Iris pigment epithelial cell (primary cell): ENCODE measurements at regions not wholly inside any gene's neighbourhood (a gene's known extent, or its start where the extent isn't known, plus 50 kb on each side); places are given as distances from the start of the nearest gene placed in this dataset.

ENCODE experiments used
- DNase-seq: peaks from one replicate; pipeline ENCODE4 v3.0.0-alpha.2; 2011; ENCODE audit warnings: low read depth

DNA sequence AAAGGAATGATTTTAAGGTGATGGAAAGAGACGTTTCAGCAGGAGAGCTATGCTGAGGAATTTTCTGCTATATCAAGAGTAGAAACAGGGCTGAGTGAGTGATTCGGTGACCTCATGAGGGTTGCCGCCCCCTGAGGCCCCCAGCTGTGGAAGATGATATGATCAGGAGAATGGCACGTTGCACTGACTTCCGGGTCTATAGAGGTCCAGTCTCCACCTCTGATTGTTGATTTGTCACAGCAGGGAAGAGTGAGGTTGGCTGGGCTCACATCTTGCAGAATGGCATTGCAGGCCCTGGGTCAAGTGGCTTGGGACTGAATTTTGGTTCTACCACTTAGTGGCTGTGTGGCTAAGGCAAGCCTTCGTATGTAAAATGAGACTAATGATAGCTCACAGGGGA is 205.1 kb downstream of the SNX19 start:
- DNase-seq = no peak

DNA sequence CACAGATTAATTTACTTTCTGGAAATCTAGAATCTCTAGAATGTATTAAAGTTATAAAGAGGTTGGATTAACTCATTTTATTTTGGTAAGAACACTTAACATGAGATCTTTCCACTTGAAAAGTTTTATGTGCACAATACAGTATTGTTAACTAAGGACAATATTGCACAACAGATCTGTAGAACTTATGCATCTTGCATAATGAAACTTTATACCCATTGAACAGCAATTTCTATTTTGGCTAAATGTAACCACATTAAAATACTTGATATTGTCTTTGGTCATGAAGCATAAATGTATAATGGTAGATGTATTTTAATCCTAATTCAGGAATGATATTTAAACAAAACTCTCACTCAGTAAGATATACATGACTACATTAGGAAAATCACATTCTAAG is 203.8 kb downstream of the SNX19 start:
- DNase-seq = no peak

DNA sequence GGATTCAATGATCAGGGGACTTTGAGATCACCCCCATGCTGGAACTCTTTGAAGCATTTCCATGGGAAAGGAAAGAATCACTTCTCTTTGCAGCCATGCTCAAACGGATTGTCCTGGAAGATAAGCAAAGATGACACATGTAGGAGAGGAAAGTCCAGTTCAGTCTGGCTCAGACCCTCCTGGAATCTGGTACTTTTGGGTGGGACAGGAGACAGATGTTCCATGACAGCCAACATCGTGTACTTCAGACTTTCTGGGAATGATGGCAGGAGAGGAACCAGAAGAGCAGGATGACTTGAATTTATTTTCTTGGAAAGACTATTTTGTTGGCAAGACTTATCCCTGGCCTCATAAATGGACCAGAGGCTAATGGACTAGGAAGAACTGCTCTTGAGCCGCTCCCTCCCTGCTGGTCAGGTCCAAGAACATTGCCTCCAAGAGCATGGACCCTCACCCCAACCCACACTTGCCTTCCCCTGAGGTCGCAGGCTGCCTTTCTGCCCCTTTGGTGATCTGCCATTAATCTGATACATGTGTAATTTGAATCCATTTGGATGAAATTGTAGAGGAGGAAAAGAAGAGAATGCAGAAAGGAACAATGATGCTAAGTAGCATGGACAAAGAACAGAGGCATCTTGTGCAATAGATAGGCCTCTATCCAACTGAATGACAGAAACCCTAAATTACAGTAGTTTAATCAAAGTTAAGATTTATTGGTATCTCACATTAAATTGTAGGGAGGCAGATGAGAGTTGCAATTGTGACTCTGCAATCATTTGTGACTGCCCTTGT is 201.0 kb downstream of the SNX19 start:
- no peak for DNase-seq

DNA sequence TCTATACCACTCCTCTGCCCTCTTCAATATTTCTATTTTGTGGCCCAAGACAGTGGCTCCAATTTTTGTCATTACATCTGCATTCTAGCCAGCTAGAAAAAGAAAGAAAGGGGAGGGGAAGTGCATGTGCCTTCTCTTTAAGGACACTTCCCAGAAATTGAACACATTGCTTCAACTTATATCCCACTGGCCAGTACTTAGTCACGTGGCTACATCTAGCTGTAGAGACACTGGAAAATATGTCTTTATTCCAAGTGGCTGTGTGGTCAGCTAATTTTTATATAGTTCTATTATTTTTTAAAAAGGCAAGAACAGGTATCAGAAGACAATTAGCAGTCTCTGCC is 200.4 kb downstream of the SNX19 start:
- no peak for DNase-seq

DNA sequence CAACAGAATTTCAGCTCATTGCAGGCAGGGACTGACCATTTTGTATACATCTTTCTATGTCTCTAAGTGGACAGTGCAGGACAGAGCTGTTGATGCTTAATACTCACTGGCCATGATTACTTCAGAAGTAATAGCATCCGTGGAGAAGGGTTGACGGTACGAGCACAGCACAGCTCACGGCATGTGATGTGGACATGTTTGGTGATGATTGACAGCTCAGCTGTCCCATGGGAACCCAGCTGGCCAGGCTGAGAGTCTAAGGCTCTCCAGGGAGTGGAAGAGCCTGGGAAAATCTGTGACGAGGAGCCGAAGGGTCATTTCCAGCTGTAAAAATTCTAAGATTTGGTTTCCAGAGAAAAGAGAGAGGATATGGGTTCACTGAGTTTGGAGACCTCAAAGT is 198.2 kb downstream of the SNX19 start:
- no peak for DNase-seq

DNA sequence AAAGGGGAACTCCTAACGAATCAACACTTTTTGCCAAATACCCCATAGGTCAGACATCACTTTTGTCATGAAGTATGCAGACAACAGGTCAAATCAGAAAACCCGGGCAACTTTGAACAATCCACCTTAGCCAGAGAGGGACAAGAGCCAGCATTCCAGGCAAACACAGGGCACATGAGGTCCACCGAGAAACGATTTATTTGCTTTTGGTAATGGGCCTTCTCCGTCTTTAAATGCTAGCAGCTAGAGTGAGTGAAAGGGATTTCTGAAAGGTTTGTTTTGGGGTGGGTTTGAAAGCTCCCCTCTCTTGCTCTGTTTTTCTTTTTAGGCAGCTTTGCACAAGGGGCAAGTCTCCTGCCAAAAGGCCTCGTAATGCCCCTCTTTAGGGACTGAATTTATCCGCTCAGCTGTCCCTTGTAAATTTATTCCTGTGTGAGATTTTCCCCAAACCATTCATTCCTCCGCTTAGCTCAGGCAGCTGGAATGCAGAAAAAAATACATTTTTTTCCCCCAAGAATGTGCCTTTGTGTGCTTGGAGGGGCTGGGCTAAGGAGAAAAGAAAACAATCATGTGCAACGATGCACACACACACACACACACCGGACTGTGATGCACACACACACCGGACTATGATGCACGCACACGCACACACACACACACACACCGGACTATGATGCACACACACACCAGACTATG is 196.9 kb downstream of the SNX19 start:
- peak; percentile 63 for DNase-seq

DNA sequence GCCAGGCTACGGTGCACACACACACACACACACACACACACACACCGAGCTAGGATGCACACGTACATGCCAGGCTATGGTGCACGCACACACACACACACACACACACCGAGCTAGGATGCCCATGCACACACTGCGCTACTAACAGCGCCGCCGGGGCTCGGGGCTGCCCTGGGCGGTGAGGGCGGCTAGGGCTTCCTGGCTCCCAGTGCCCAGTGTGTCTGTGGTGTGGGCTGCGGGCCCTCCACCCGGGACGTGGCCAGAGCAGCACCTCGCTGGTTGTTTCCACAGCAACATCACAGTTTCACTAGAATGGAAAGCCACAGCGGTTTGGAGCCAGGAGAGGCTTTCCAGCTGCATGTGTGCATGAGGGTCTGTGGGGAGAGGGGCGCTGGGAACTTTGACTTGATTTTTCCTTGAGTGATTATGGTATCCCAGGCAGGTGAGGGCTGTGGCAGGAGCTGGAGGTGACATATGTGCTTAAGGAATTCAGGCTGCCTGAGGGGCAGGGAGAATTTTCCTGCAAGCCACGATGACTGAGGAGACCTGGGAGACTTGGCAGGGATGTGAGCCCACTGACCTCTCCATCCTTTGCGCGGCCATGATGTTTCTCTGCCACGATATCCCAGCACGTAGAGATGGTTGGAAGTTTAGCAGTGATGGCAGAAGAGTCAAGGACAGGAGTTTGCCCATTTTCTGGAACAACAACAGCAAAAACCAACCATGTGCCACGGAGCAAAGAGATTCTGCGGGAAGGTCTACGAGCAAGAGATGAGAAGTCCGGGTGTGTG is 195.9 kb downstream of the SNX19 start:
- no peak for DNase-seq

DNA sequence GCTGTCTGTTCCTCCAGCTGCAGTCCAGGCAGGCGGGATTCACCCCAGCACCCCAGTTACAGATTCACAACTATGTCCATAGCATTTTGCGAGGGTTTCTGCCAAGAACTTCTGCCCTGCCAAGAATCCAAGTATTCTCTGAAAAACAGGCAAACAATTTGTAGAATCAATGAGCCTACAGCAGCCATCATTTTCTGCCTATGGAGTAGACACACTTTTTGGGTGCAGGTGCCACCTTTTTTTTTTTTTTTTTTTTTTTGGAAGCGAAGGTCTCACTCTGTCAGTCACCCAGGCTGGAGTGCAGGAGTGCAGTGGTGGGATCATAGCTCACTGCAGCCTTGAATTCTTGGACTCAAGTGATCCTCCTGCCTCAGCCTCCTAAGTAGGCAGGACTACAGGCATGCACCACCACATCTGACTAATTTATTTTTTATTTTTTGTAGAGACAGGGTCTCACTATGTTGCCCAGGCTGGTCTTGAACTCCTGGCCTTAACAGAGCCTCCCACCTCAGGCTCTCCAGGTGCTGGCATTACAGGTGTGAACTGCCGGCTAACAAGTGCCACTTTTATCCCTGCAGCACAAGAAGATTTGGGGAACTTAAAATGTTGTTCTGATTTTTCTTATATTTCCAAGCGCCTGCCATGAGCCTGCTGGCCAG is 195.1 kb downstream of the SNX19 start:
- DNase-seq = no peak

DNA sequence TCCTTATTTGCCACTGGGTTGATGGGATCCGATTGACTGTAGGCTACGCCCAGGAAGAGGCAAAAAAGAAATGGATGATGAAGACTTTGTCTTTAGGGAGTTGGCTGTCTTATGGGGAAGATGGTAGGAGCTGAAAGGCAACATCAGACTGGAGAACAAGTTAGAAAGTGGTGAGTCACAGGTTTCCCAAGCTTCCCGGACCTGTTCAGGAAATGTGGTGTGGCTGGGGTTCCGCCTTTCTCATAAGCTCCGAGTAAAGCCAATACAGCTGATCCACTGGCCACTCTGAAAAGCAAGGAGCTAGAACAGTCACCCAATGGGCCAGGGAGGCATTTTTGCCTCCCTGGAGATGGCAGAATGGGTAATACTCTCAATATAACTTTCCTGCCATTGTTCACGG is 194.5 kb downstream of the SNX19 start:
- DNase-seq = peak; percentile 58

DNA sequence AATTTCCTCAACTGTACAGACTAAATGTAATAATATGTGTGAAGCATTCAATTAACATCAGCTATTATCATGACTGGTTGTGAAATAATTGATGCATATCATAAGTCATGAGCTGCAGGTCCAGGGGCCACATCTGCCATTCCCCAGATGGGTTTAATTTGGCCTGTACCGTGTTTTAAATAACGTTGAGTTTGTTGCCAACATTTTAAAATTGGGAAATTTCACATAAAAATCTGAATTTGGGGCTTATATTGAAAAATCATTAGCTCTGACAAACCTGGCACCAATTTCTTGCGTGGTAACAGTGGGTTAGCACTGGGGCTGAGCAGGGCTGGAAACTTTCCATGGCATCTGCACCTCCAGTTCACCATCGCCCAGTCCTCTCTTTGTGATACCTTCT is 193.9 kb downstream of the SNX19 start:
- DNase-seq = no peak

DNA sequence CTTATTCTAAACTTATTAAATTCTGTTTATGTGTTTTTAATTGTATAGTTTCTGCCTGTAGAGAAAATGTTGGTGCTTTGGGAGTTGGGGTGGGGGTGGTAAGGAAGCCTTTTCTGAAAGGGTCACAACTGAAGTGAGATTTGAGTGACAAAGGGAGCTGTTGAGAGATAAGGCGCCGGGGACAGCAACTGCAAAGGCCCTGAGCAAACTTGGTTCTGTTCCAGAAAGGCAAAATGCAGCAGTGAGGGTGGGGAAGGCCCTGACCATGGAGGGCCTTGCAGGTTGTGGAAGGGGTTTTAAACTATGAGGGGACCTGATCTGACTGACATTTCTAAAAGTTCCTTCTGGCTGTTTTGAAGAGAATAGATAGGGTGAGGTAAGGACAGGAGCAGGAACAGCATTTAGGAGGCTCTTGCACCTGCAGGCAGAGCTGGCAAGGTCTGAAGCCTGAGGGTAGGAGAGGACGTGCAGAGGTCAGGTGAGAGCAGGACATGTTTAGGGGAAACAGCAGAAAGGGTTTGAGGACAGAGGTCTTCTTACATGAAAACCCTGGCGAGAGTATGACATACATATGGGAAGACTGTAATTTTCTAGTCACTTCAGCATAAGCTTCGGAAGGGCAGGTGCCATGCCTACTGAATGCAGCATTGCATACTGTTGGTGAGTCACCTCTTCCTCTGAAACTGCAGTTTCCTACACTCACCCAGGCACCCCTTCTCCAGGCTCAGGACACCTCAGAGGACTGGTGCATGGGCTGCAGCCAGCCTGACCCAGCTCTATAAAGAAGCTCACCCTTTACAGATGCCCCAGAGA is 190.7 kb downstream of the SNX19 start:
- DNase-seq = peak; percentile 16

DNA sequence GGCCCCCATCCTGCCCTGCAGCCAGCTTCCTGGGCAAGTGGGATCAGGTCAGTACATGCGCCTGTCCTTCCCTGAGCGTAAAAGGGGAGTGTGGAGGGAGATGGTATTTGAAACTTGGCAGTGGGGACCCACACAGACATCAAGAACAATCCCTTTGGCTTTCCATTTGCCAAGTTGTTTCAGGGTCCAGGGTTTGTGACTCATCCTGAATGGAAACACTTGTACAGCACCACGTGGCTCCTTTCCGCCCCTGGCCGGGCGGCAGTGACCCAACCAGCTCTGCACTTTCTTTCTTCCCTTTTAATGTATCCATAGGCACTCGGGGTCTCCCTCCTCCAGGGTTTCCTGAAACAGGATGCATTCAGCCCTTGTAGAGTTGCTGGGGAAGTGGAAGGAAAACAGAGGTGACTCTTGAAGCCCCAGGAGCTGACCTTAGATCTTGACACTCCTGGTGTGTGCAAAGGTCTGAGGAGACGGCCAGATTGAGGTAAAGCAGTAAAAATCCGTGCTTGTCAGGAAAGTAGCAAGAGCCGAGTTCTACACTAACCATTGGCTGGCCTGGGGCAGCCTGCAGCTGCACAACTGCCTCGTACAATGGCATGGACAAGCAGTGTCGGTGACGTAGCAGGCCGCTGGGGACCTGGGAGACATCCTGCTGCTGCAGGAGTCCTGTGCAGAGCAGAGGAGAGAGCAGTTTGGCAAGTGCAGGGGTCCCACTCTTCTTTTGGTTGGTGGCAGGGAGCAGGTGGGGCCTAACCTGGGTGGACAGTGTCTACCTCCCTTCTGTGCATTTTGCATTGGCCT is 189.8 kb downstream of the SNX19 start:
- peak; percentile 39 for DNase-seq

DNA sequence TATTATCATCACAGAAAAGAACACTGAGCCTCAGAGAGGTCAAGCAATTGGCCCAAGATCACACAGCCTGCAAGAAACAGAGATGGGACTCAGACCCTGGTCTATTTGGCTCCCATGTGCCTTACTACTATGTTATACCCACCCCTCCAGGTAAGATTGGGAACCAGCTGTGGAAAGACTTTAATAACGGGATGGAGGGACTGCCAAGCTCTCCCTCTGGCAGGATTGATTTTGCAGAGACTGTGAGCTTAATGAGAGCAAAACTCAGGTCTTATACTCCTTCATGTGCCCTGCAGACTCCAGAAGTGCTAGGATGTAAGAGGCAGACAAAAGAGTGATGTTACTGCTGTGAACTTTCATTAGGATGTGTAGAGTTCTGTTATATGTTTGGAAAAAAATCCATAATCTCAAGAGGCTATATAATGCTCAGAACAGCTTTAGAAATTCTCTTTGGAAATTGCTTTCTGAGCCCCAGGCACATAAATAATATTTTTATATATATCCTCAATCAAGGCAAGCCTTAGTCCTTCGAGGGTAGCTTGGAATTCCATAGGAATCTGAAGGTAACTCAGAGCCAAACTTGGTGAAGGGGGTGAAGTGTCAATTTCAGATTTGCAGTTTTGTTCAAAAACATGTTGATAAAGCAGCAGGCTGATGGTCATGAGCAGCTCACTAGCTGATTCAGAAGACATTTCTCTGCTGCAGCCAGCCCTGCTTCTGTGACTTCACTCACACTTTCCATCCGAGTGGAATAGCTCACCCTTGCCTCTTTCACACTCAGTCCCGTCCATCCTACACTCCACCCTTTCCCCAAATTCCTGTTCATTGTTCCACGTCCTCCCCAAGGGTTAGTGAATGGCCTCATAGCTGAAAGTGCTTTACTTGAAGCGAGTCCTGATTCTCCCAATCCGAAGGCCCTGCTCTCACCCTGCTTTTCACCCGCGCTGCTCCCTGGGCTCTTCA is 188.8 kb downstream of the SNX19 start:
- no peak for DNase-seq

DNA sequence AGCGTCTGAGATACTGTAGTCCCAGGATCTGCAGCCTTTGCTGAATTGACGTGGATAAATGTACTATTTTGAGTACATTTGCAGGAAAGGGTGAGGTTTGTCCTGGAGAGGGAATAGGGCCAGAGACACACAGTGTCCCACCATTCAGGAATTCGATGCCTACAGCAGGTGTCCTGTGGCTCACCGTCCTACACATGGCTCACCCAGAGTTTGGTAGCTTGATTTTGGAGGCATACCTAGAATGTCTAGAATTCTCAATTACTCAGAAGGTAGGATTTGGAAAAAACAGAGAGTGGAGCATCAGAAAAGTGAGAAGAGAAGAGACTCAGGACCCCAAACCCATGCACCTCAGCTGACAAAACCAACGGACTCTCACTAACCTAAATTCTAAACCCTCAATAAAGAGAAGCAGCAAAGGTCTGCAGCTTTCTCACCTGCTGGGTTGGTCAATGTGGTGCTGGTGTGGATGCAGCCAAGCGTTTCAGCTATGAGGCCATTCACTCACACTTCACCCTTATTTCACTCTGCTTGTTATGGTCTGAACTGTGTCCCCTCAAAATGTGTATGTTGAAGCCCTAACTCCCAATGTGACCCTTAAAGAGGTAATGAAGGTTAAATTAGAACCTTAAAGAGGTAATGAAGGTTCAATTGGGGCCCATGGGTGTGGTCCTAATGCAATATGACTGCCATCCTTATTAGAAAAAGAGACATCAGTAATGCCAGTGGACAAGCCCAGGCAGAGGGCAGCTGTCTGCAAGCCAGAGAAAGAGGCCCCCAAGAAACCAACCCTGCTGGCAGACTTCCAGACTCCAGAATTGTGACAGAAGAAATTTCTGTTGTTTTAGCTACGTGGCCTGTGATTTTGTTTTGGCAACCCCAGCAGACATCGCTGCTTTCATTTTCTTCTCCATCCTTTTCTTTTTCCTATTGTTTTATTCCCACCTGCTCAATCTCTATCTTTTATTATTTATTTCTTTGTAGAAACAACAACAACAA is 187.8 kb downstream of the SNX19 start:
- DNase-seq = no peak

DNA sequence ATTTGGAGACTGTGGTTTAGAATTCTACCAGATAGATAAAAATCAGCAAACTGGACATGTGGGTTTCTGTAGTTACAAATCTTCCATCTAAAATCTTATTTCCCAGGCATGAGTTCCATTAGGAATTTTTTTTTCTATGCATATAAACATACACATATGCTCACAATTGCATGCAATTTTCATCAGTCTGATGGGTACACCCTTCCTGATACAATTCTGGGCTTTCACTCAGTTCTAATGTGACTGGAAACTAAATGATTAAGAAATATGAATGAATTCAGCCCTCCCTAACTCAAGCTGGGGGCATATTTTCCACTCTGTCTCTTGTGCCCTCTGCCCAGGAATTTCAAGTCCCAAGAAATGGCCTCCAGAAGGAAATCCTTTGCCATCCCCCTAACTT is 187.1 kb downstream of the SNX19 start:
- DNase-seq = no peak

DNA sequence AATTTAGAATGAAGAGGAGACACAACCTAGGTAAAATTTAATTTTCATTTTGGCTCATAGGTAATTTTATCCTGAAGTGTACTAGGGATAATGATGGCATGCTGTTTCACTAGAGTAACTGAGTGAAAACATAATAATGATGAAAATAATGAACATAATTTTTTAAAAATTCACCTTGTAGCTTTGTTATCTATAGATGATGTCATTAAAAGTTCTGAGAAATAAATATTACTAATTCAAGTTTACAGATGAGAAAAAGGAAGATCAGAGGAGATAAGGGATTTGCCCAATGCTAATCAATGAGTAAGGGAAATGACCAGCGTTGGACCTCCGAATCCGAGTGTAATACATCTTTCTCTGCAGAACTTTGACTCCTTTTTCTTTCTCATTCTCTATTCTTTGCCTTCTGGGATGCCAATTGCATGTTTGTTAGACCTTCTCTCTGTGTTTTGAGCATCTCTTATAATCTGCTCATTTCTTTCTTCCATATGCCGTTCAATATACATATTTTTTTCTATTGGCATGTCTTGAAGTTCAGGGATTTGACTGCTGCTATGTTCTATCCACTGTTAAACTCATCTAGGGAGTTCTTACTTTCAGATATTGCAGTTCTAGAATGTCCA is 186.5 kb downstream of the SNX19 start:
- DNase-seq = no peak

DNA sequence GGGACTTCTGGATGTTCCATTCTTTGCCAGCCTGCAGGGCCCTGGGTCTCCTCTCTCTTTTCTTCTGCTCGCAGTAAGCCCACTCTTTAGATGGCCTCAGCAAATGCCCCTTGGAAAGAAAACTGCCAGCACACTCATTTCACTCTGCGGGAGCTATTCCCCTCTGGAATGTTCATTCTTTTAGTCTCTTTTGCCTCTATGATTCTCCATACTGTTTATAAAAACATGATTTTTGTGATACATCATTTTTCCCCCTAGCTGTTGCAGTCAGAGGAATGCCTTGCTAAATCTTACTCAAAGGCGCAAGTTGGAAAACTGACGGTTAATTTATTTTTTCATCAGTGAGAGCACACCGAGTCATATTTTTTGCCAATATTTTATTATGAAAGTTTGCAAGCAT is 184.9 kb downstream of the SNX19 start:
- no peak for DNase-seq

DNA sequence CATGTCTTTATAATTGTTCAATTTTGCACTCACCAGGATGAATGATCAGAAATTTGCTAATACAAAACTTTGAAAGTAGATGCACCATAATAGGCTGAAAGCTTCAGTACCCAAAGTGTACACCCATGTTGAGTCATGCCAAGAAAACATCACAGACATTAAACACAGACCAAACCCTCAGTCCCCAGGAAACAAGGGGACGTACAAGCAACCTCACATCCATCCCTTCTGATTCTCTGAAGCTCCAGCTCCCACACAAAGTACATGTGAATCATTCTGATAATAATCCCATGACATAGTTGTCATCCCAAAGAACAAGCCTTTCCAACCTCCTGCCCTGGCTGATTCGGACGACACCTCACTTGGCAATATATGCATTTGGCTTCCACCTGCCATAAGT is 183.8 kb downstream of the SNX19 start:
- no peak for DNase-seq
